ENCODE measurements at regions not wholly inside any gene's neighbourhood (a gene's known extent, or its start where the extent isn't known, plus 50 kb on each side); places are given as distances from the start of the nearest gene placed in this dataset.

GRCh38 chr5:136736021-136736420 lies 370.7 kb upstream of the TRPC7 start:
- TF ChIP-seq CTCF (IDR thresholded peaks at IDR 0.05; ENCODE audit: low read depth, low read length, poor library complexity, severe bottlenecking) (no peak), EZH2phosphoT487 (IDR thresholded peaks at IDR 0.05; ENCODE audit: borderline replicate concordance, low read length) (no peak)

Data from DOHH2 (cell line).